HepG2 (cell line): ENCODE measurements at regions not wholly inside any gene's neighbourhood (a gene's known extent, or its start where the extent isn't known, plus 50 kb on each side); places are given as distances from the start of the nearest gene placed in this dataset.

Experiments
- BHLHE40 ChIP-seq: IDR thresholded peaks from 2 replicates; pipeline ENCODE4 v1.6.1; 2011; ENCODE audit warnings: low read length, improper control_type of control experiment
- CHCHD3 ChIP-seq: sonication (generic); formaldehyde crosslinking; IDR thresholded peaks from 2 replicates; pipeline ENCODE4 v1.8.0; 2022; ENCODE audit warnings: mild to moderate bottlenecking, missing genetic modification reagents, moderate library complexity
- FLYWCH1 ChIP-seq: sonication (generic); formaldehyde crosslinking; IDR thresholded peaks from 2 replicates; pipeline ENCODE4 v1.8.1; 2023; ENCODE audit warnings: mild to moderate bottlenecking, missing genetic modification reagents
- FOXK1 ChIP-seq: sonication (generic); formaldehyde crosslinking; IDR thresholded peaks from 2 replicates; pipeline ENCODE4 v1.4.0; 2020; ENCODE audit warnings: low read depth, missing genetic modification reagents, borderline replicate concordance
- HNRNPL ChIP-seq: fragments of 200-400 bp; formaldehyde crosslinking; IDR thresholded peaks from 2 replicates; pipeline ENCODE4 v1.6.1; 2017; ENCODE audit warnings: mild to moderate bottlenecking, low read depth, low read length
- MAFF ChIP-seq: IDR thresholded peaks from 2 replicates; pipeline ENCODE4 v1.6.1; 2011; ENCODE audit warnings: low read depth, low read length, improper control_type of control experiment
- MAFG ChIP-seq: sonication (generic); formaldehyde crosslinking; IDR thresholded peaks from 2 replicates; pipeline ENCODE4 v1.5.1; 2020; ENCODE audit warnings: mild to moderate bottlenecking, missing genetic modification reagents
- MIXL1 ChIP-seq: IDR thresholded peaks from 2 replicates; pipeline ENCODE4 v1.6.1; 2016
- MZF1 ChIP-seq: sonication (generic); formaldehyde crosslinking; IDR thresholded peaks from 2 replicates; pipeline ENCODE4 v1.8.1; 2023; ENCODE audit warnings: mild to moderate bottlenecking, missing genetic modification reagents, borderline replicate concordance
- NAIF1 ChIP-seq: sonication (generic); formaldehyde crosslinking; IDR thresholded peaks from 2 replicates; pipeline ENCODE4 v1.5.0; 2020; ENCODE audit warnings: mild to moderate bottlenecking, missing genetic modification reagents, borderline replicate concordance
- PLRG1 ChIP-seq: fragments of 450-650 bp; conservative IDR thresholded peaks from 2 replicates; pipeline ENCODE4 v1.6.1; 2016
- RBAK ChIP-seq: sonication (generic); formaldehyde crosslinking; IDR thresholded peaks from 2 replicates; pipeline ENCODE4 v1.5.1; 2020; ENCODE audit warnings: mild to moderate bottlenecking, missing genetic modification reagents
- RFXAP ChIP-seq: sonication (generic); formaldehyde crosslinking; IDR thresholded peaks from 2 replicates; pipeline ENCODE4 v1.4.0; 2020; ENCODE audit warnings: missing genetic modification reagents, borderline replicate concordance
- RNF2 ChIP-seq: fragments of 450-650 bp; conservative IDR thresholded peaks from 2 replicates; pipeline ENCODE4 v1.6.1; 2016; ENCODE audit warnings: low read depth
- SMAD9 ChIP-seq: sonication (generic); formaldehyde crosslinking; IDR thresholded peaks from 2 replicates; pipeline ENCODE4 v1.5.1; 2020; ENCODE audit warnings: mild to moderate bottlenecking, missing genetic modification reagents
- SOX13 ChIP-seq, 3 experiments: fragments of 450-650 bp in 1 of 3; sonication (generic) in 1 of 3; formaldehyde crosslinking in 1 of 3; IDR thresholded peaks in 2 of 3; conservative IDR thresholded peaks in 1 of 3; 2 replicates each; pipeline versions ENCODE4 v1.5.0 to v1.6.1; 2016 to 2020; ENCODE audit warnings: antibody characterized with exemption in 1 of 3, mild to moderate bottlenecking in 1 of 3, missing compliant biosample characterization in 1 of 3, missing genetic modification reagents in 1 of 3, moderate library complexity in 1 of 3
- TBP ChIP-seq: sonication (generic); formaldehyde crosslinking; IDR thresholded peaks from 2 replicates; pipeline ENCODE4 v1.5.0; 2020; ENCODE audit warnings: missing genetic modification reagents
- ZFP36L2 ChIP-seq: sonication (generic); formaldehyde crosslinking; IDR thresholded peaks from 2 replicates; pipeline ENCODE4 v1.4.0; 2020; ENCODE audit warnings: missing genetic modification reagents
- ZFP90 ChIP-seq: sonication (generic); formaldehyde crosslinking; IDR thresholded peaks from 2 replicates; pipeline ENCODE4 v1.8.0; 2022; ENCODE audit warnings: missing genetic modification reagents, mild to moderate bottlenecking, inconsistent platforms, borderline replicate concordance
- ZNF101 ChIP-seq: sonication (generic); formaldehyde crosslinking; IDR thresholded peaks from 2 replicates; pipeline ENCODE4 v1.4.0; 2020; ENCODE audit warnings: mild to moderate bottlenecking, low read depth, missing genetic modification reagents, borderline replicate concordance
- ZNF124 ChIP-seq: sonication (generic); formaldehyde crosslinking; IDR thresholded peaks from 2 replicates; pipeline ENCODE4 v1.4.0; 2020; ENCODE audit warnings: missing genetic modification reagents
- ZNF24 ChIP-seq: fragments of 450-650 bp; IDR thresholded peaks from 2 replicates; pipeline ENCODE4 v1.6.1; 2017; ENCODE audit warnings: antibody characterized with exemption, mild to moderate bottlenecking
- ZNF3 ChIP-seq: IDR thresholded peaks from 2 replicates; pipeline ENCODE4 v1.7.0; 2017; ENCODE audit warnings: inconsistent platforms
- ZNF367 ChIP-seq: sonication (generic); formaldehyde crosslinking; IDR thresholded peaks from 2 replicates; pipeline ENCODE4 v1.4.0; 2020; ENCODE audit warnings: missing genetic modification reagents, borderline replicate concordance
- ZNF44 ChIP-seq: sonication (generic); formaldehyde crosslinking; IDR thresholded peaks from 2 replicates; pipeline ENCODE4 v1.5.1; 2020; ENCODE audit warnings: mild to moderate bottlenecking, missing genetic modification reagents
- ZNF550 ChIP-seq: sonication (generic); formaldehyde crosslinking; IDR thresholded peaks from 2 replicates; pipeline ENCODE4 v1.4.0; 2020; ENCODE audit warnings: mild to moderate bottlenecking, missing genetic modification reagents, borderline replicate concordance
- ZNF746 ChIP-seq: sonication (generic); formaldehyde crosslinking; IDR thresholded peaks from 2 replicates; pipeline ENCODE4 v1.8.0; 2022; ENCODE audit warnings: mild to moderate bottlenecking, missing genetic modification reagents
- ZNF749 ChIP-seq: sonication (generic); formaldehyde crosslinking; IDR thresholded peaks from 2 replicates; pipeline ENCODE4 v1.8.0; 2022; ENCODE audit warnings: mild to moderate bottlenecking, missing genetic modification reagents, moderate library complexity, borderline replicate concordance
- ZSCAN20 ChIP-seq: sonication (generic); formaldehyde crosslinking; IDR thresholded peaks from 2 replicates; pipeline ENCODE4 v1.4.0; 2020; ENCODE audit warnings: missing genetic modification reagents, mild to moderate bottlenecking, borderline replicate concordance
- ZSCAN22 ChIP-seq: sonication (generic); formaldehyde crosslinking; IDR thresholded peaks from 2 replicates; pipeline ENCODE4 v1.4.0; 2020; ENCODE audit warnings: mild to moderate bottlenecking, missing genetic modification reagents
- ZSCAN30 ChIP-seq: sonication (generic); formaldehyde crosslinking; IDR thresholded peaks from 2 replicates; pipeline ENCODE4 v1.5.0; 2020; ENCODE audit warnings: mild to moderate bottlenecking, missing genetic modification reagents
- TF ChIP-seq, protein P1 (sequence below): sonication (generic); formaldehyde crosslinking; IDR thresholded peaks from 2 replicates; pipeline ENCODE4 v1.4.0; 2020; ENCODE audit warnings: mild to moderate bottlenecking, low read depth, missing genetic modification reagents

DNA sequence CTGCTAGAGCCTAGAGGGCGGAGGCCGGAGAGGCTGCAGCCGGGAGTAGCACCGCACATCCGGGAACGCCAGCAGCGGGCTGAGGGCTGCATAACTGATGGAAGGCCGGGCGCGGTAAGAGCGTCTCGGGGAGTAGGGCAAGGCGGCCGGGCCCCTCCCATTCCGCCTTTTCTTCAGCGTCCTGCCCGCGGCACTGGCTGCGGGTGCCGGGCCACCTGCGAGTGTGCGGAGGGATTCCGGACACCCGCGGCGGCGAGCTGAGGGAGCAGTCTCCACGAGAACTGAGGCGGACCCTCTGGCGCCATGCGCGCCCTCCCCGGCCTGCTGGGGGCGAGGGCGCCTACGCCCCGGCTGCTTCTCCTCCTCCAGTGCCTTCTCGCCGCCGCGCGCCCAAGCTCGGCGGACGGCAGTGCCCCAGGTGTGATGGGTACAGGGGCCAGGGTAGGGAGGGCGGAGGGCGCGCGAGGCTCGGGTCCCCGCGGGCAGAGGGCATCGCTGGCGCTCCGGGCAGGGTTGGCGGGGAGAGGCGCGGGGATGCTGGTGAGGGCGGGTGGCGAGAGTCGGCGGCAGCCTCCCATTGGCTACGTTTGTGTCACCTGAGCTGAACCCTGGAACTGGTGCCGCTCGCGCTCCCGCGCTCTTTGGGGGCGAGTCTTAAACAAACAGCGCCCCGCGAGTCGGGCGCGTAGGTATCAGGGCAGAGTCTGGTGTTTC, 334.4 kb downstream of the SRGAP2C start (continued):
- peak; percentile 96 for TF ChIP-seq HNRNPL
- TF ChIP-seq, protein P1, sequence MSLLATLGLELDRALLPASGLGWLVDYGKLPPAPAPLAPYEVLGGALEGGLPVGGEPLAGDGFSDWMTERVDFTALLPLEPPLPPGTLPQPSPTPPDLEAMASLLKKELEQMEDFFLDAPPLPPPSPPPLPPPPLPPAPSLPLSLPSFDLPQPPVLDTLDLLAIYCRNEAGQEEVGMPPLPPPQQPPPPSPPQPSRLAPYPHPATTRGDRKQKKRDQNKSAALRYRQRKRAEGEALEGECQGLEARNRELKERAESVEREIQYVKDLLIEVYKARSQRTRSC (CRISPR knock-in tag) = peak; percentile 40; the same call in 1 of the 2 replicates
- no peak for TF ChIP-seq TBP (CRISPR knock-in tag)
- no peak for TF ChIP-seq CHCHD3 (CRISPR knock-in tag)
- no peak for TF ChIP-seq ZNF367
- peak; percentile 36; the same call in 1 of the 2 replicates for TF ChIP-seq FOXK1 (CRISPR knock-in tag)
- TF ChIP-seq ZNF44 (CRISPR knock-in tag) = peak; percentile 28; the same call in 1 of the 2 replicates
- TF ChIP-seq ZNF746 (CRISPR knock-in tag) = peak; percentile 60; the same call in 1 of the 2 replicates
- no peak for TF ChIP-seq ZNF550 (CRISPR knock-in tag)
- 0 out of 2 replicates have a peak, but pooled peaks have one; percentile 19 for TF ChIP-seq RFXAP (CRISPR knock-in tag)
- TF ChIP-seq ZSCAN30 (CRISPR knock-in tag) = no peak
- TF ChIP-seq ZNF101 (CRISPR knock-in tag) = no peak
- TF ChIP-seq RNF2 = no peak
- 0 out of 2 replicates have a peak, but pooled peaks have one; percentile 38 for TF ChIP-seq ZNF3 (CRISPR knock-in tag)
- no peak; the same call in 1 of the 2 replicates for TF ChIP-seq MIXL1 (CRISPR knock-in tag)
- TF ChIP-seq SMAD9 (CRISPR knock-in tag) = no peak; the same call in 1 of the 2 replicates
- no peak for TF ChIP-seq MAFF
- no peak for TF ChIP-seq FLYWCH1 (CRISPR knock-in tag)
- no peak for TF ChIP-seq SOX13 (IDR thresholded peaks at IDR 0.05)
- peak in 1 of 2 experiments; percentile 12; a peak in 1 of 4 replicates for TF ChIP-seq SOX13 (CRISPR knock-in tag; conservative IDR thresholded peaks at IDR 0.05 in 1 of 2, IDR thresholded peaks at IDR 0.05 in 1 of 2)
- TF ChIP-seq ZNF24 = no peak
- no peak for TF ChIP-seq ZNF749 (CRISPR knock-in tag)
- peak; percentile 82; the same call in 1 of the 2 replicates for TF ChIP-seq ZNF124 (CRISPR knock-in tag)
- no peak for TF ChIP-seq BHLHE40
- no peak for TF ChIP-seq MZF1 (CRISPR knock-in tag)
- TF ChIP-seq ZFP36L2 = no peak
- TF ChIP-seq RBAK (CRISPR knock-in tag) = no peak
- 0 out of 2 replicates have a peak, but pooled peaks have one; percentile 63 for TF ChIP-seq ZSCAN22 (CRISPR knock-in tag)
- TF ChIP-seq NAIF1 (CRISPR knock-in tag) = peak; percentile 66; the same call in 1 of the 2 replicates
- no peak for TF ChIP-seq ZSCAN20
- TF ChIP-seq MAFG (CRISPR knock-in tag) = peak; percentile 69; the same call in 1 of the 2 replicates
- TF ChIP-seq ZFP90 = peak; percentile 25; the same call in 1 of the 2 replicates
- no peak for TF ChIP-seq PLRG1
